ENCODE measurements at regions not wholly inside any gene's neighbourhood (a gene's known extent, or its start where the extent isn't known, plus 50 kb on each side); places are given as distances from the start of the nearest gene placed in this dataset.

GRCh38 chr12:72937486-72937885 is 665.3 kb downstream of the TRHDE start:
- TF ChIP-seq CTCF (IDR thresholded peaks at IDR 0.05; ENCODE audit: low read depth, low read length), result no peak
- H3K27ac ChIP-seq, result no peak overlapping the region
- H3K4me1 ChIP-seq (ENCODE audit: low read depth), result no peaks in the 10 kb centered on the region
- H3K4me3 ChIP-seq, result no peak overlapping the region
- no peaks in the 10 kb centered on the region for H3K27me3 ChIP-seq
- no peaks in the 10 kb centered on the region for H3K36me3 ChIP-seq
- no peak for DNase-seq (ENCODE audit: low read depth in 1 of 2, low spot score in 1 of 2)
- H3K9me3 ChIP-seq (ENCODE audit: low read depth), result no peaks in the 10 kb centered on the region

GRCh38 chr12:72957454-72957853 is 685.3 kb downstream of the TRHDE start:
- TF ChIP-seq CTCF (IDR thresholded peaks at IDR 0.05; ENCODE audit: low read depth, low read length), result no peak
- no peaks in the 10 kb centered on the region for H3K9me3 ChIP-seq (ENCODE audit: low read depth)
- no peak overlapping the region for H3K27ac ChIP-seq
- no peaks in the 10 kb centered on the region for H3K27me3 ChIP-seq
- H3K4me1 ChIP-seq (ENCODE audit: low read depth), result no peaks in the 10 kb centered on the region
- H3K36me3 ChIP-seq, result no peaks in the 10 kb centered on the region
- DNase-seq (ENCODE audit: low read depth in 1 of 2, low spot score in 1 of 2), result no peak
- no peak overlapping the region for H3K4me3 ChIP-seq

DNA sequence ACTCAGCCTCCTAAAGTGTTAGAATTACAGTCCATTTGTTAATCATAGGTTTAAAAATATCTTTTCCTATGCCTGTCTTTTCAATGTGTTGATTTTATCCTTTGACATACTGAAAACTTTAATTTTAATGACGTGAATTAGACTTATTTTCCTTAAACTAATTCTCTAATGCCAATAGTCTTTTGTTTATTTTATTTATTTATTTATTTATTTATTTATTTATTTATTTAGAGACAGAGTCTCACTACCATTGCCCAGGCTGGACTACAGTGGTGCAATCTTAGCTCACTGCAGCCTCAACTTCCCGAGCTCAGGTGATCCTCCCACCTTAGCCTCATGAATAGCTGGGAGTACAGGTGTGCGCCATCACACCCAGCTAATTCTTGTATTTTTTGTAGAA is 694.5 kb downstream of the TRHDE start:
- DNase-seq (ENCODE audit: low read depth in 1 of 2, low spot score in 1 of 2), result no peak
- Histone ChIP-seq H3K27ac (no peak overlapping the region), H3K9me3 (ENCODE audit: low read depth) (no peaks in the 10 kb centered on the region), H3K4me1 (ENCODE audit: low read depth) (no peaks in the 10 kb centered on the region), H3K27me3 (no peaks in the 10 kb centered on the region), H3K4me3 (no peak overlapping the region), H3K36me3 (no peaks in the 10 kb centered on the region)
- no peak for TF ChIP-seq CTCF (IDR thresholded peaks at IDR 0.05; ENCODE audit: low read depth, low read length)

DNA sequence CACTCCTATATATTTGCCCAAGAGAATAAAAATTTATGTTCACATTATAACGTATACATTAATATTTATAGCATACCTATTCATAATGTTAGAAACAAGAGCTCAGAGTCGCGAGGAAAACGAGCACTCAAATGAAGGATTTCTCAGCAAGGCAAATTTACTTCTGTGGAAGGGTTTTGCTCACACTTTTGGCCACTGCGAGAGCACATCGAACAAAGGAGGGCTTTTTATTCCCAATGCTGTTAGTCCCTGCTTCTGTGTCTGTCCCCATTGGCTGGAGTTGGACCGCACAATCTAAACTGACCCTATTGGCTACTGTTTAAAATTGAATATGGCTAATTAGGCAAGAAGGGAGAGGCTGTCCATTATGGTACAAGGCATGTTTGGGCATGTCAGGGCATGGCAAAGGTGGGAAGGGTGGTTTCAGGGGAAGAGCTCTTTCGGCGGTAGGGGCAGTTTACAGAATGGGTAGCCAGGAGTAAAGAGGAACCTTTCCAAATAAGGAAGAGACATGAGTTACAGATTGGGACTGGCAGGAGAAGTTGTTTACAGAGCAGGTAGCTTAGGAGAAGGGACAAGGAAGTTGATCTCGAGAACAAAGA is 702.9 kb downstream of the TRHDE start:
- DNase-seq (ENCODE audit: low read depth in 1 of 2, low spot score in 1 of 2), result no peak

DNA sequence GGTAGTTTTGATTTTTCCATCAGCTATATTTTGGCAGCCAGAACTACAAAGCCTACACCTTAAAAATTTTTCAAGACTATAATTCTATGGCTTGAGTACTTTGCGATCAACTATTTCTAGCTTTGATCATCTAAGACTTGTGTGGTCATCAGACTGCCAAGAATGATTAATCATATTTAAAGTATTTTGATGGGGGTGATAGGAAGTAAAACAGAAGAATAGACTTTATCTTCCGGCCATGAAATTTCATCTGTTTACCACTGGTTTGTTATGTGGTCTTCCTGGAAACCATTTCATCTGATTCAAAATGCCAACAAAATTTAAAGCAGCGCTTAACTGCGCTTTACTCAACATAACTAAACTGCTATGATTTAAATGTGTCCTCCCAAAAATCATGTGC is 706.8 kb downstream of the TRHDE start:
- DNase-seq (ENCODE audit: low read depth in 1 of 2, low spot score in 1 of 2), result no peak
- Histone ChIP-seq H3K27ac (no peak overlapping the region), H3K36me3 (no peaks in the 10 kb centered on the region), H3K27me3 (no peaks in the 10 kb centered on the region), H3K9me3 (ENCODE audit: low read depth) (no peaks in the 10 kb centered on the region), H3K4me3 (no peak overlapping the region), H3K4me1 (ENCODE audit: low read depth) (peaks cover 6% of the 10 kb centered on the region)
- no peak for TF ChIP-seq CTCF (IDR thresholded peaks at IDR 0.05; ENCODE audit: low read depth, low read length)

More for the DNA sequence above, 702.9 kb downstream of the TRHDE start:
- Histone ChIP-seq H3K9me3 (ENCODE audit: low read depth) (no peaks in the 10 kb centered on the region), H3K36me3 (no peaks in the 10 kb centered on the region), H3K27ac (no peak overlapping the region), H3K4me1 (ENCODE audit: low read depth) (peaks cover 13% of the 10 kb centered on the region), H3K27me3 (no peaks in the 10 kb centered on the region), H3K4me3 (no peak overlapping the region)
- TF ChIP-seq CTCF (IDR thresholded peaks at IDR 0.05; ENCODE audit: low read depth, low read length), result no peak

- DNase-seq (ENCODE audit: low read depth in 1 of 2, low spot score in 1 of 2), result no peak
- no peaks in the 10 kb centered on the region for H3K9me3 ChIP-seq (ENCODE audit: low read depth)
- peaks cover 6% of the 10 kb centered on the region for H3K4me1 ChIP-seq (ENCODE audit: low read depth)
- H3K27me3 ChIP-seq, result no peaks in the 10 kb centered on the region
- H3K36me3 ChIP-seq, result no peaks in the 10 kb centered on the region
- H3K27ac ChIP-seq, result no peak overlapping the region
- TF ChIP-seq CTCF (IDR thresholded peaks at IDR 0.05; ENCODE audit: low read depth, low read length), result no peak
- H3K4me3 ChIP-seq, result no peak overlapping the region
Observed at GRCh38 chr12:72982356-72982755, 710.2 kb downstream of the TRHDE start.
